Stimulated activated CD4-positive, alpha-beta T cell treated with anti-CD3 and anti-CD28 coated beads, Interleukin-2, amount 100 ng/mL, for 24 hours (primary cell): ENCODE measurements at regions not wholly inside any gene's neighbourhood (a gene's known extent, or its start where the extent isn't known, plus 50 kb on each side); places are given as distances from the start of the nearest gene placed in this dataset.
"Not testable (repeated sequence)": the region's sequence is repeated elsewhere in the genome, so short reads cannot be mapped to it uniquely, and the experiment has no call there.

ENCODE experiments used
- DNase-seq, 2 donors: peaks; one replicate each; pipeline ENCODE4 v3.0.0-alpha.2; 2020

GRCh38 chr2:122523981-122524380, 768.5 kb downstream of the TSN start:
- DNase-seq, result no peak

GRCh38 chr2:122525336-122525735, 769.9 kb downstream of the TSN start:
- DNase-seq, result no peak

- DNase-seq, result no peak
These were observed 772.6 kb downstream of the TSN start for GRCh38 chr2:122528061-122528460.

GRCh38 chr2:122528958-122529705, 773.7 kb downstream of the TSN start:
- no peak for DNase-seq

GRCh38 chr2:122530814-122531213, 775.4 kb downstream of the TSN start:
- DNase-seq, result no peak

GRCh38 chr2:122531290-122532071, 776.0 kb downstream of the TSN start:
- DNase-seq, result no peak

- DNase-seq, result no peak
These were observed 776.6 kb downstream of the TSN start for GRCh38 chr2:122532072-122532344.

- DNase-seq, result no peak
These were observed 777.0 kb downstream of the TSN start for GRCh38 chr2:122532481-122532880.

- no peak for DNase-seq
These were observed 780.6 kb downstream of the TSN start for GRCh38 chr2:122535960-122536505.

- DNase-seq, result no peak
These were observed 783.9 kb downstream of the TSN start for GRCh38 chr2:122539311-122539710.

GRCh38 chr2:122539920-122540319, 784.5 kb downstream of the TSN start:
- DNase-seq, result no peak

GRCh38 chr2:122542236-122542635, 786.8 kb downstream of the TSN start:
- no peak for DNase-seq

- DNase-seq, result no peak
These were observed 787.2 kb downstream of the TSN start for GRCh38 chr2:122542646-122543045.

GRCh38 chr2:122543815-122544214, 788.4 kb downstream of the TSN start:
- no peak for DNase-seq

- DNase-seq, result no peak
These were observed 790.4 kb downstream of the TSN start for GRCh38 chr2:122545821-122546220.

GRCh38 chr2:122562775-122563174, 807.3 kb downstream of the TSN start:
- DNase-seq, result no peak

- DNase-seq, result no peak
These were observed 808.3 kb downstream of the TSN start for GRCh38 chr2:122563781-122564180.

- DNase-seq, result no peak
These were observed 809.4 kb downstream of the TSN start for GRCh38 chr2:122564843-122565242.

- DNase-seq, result no peak
These were observed 809.9 kb downstream of the TSN start for GRCh38 chr2:122565364-122565763.

- DNase-seq, result no peak
These were observed 815.2 kb downstream of the TSN start for GRCh38 chr2:122570641-122571040.

GRCh38 chr2:122571471-122571870, 816.0 kb downstream of the TSN start:
- not testable (repeated sequence) for DNase-seq

GRCh38 chr2:122575076-122575475, 819.6 kb downstream of the TSN start:
- no peak for DNase-seq

GRCh38 chr2:122583159-122583917, 827.9 kb downstream of the TSN start:
- no peak for DNase-seq

GRCh38 chr2:122590524-122590923, 835.1 kb downstream of the TSN start:
- no peak for DNase-seq
